NCI-H1436 (cell line): ENCODE measurements at regions not wholly inside any gene's neighbourhood (a gene's known extent, or its start where the extent isn't known, plus 50 kb on each side); places are given as distances from the start of the nearest gene placed in this dataset.

Source experiments
- DNase-seq: peaks from one replicate; lab custom pipeline; 2025; lab: John Stamatoyannopoulos, UW

- no peak for DNase-seq
Observed at GRCh38 chr5:67371924-67372323, 175.3 kb upstream of the CD180 start.

DNA sequence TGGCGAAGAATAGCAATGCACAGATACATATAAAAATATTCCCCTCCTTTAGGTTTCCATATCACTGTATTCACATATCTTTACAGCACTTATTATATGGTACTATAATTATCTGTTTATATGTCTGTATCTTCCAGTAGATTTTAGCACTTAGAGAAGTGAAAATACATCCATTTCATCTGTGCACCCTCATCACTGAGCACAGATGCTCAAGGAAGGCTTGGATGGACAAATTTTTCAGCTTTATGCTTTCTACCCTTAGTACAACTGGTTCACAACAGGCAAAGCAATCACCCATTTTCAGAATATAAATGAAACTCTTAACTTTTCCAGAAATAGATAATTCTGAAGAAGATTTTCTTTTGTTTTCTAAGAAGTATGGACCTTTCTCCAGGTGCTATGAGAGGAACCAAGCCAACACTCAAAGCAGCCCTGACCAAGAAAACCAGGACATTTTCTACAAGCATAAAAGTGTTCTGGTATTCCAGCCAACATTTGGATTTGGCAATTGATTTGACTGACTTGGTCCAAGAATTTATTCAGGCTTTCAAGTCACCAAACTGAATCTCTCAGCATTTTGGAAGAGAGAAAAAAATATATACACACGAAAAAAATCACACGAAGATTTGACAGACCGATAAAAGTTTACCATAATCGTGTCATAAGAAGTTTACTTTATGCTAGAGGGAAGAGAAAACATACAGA is 170.2 kb upstream of the CD180 start:
- DNase-seq = no peak

- DNase-seq = no peak
Observed at GRCh38 chr5:67366276-67366675, 169.7 kb upstream of the CD180 start.

GRCh38 chr5:67364381-67364970 is 167.9 kb upstream of the CD180 start:
- DNase-seq = no peak

DNA sequence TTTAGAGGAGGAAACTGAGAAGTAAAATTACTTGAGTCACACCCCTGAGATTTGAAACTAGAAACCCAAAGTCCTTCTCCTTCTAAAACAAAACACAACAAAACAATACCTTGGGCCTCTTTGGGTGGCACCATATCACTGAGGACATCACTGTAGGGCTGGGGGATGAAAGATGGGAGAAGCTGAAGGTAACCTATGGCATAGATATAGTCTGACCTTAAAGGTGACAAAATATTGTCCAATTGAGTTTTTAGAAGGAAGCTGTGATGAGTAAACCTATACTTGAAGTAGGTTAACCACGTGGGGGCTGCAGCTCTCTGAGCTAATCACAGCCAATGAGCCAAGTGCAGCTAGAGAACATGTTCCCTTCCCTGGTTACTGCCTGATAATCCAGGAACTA is 167.4 kb upstream of the CD180 start:
- no peak for DNase-seq

DNA sequence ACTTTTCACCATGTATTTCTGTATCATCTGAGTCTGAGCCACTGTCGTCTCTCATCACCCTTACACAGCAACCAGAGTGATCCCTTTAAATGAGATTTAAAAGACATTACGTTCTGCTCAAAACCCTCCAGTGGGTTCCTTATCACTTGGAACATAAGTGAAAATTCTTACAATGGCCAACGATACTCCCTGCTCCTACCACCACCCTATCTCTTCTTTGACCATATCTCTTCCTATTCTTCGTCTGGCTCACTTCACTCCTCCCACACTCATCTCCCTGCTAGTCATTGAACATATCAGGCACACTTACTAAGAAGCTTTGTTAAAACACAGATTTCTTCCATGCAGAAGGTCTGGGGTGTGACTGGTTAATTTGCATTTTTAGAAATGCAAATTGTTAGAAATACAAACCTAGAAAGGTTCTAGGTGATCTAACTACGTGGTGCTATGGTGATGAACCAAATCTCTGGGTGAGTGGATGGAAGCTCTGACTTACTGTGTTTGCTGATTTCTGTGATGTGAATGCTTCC is 166.6 kb upstream of the CD180 start:
- no peak for DNase-seq

DNA sequence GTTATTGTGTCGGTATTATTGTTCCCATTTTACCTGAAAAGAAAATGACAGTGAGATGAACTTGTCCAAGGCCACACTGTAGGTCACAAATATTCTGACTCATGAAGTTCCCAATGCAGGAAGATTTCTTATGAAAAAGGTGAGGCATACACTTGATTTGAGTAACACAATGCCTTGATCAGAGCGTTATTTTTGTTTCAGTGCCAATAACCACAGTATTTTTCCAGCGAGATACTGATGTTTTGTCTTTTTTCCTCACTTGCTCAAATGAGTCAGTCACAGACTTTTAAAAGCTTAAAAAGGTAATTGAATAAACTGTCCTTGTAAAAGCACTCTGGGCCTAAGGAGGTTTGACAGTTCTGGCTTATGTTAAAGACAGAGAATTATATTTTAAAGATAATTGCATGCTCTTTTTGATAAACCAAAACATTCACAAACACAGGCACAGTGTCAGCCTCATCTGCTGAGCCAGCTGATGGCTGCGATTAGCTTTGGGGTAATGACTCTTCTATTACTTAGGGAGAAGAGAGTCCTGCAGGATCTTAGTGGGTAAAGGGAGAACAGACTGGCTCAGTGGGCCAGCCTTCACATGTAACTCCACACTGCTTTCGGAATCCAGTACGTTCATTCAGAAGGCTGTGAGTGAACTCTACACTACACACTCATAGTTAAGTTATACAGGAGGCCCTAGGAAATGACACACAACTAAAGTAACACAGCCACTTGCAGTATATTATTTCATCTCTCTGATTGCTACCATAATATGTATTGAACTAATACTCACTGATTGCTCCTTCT is 165.5 kb upstream of the CD180 start:
- DNase-seq = no peak

DNA sequence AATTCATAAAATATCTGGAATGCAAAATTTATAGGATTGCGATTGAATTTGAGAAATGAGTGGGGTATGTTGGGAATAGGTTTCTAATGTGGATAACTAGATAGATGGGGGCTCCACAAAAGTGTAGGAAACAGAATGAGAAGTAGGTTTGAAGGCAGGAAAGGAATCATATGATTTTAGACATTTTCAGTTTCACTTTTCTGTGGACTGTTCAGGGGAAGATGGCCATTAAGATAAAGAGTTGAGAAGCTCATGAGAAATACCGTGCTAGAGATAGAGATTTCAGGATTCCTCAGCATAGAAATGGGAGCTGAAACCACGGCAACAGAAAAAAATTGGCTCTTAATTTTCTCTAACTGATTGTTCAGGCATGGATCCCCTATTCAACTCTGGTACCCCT is 163.4 kb upstream of the CD180 start:
- no peak for DNase-seq

DNA sequence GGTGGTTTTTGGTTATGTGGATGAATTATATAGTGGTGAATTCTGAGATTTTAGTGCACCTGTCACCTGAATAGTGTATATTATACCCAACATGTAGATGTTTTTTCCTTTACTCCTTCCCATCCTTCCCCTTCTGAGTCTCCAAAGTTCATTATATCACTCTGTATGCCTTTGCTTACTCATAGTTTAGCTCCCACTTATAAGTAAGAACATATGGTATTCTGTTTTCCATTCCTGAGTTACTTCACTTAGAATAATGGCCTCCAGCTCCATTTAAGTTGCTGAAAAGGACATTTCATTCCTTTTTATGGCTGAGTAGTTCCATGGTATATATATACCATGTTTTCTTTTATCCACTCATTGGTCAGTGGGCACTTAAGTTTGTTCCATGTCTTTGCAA is 161.6 kb upstream of the CD180 start:
- DNase-seq = no peak

- peak; percentile 43 for DNase-seq
Observed at GRCh38 chr5:67355120-67355713, 158.6 kb upstream of the CD180 start.

- peak; percentile 78 for DNase-seq
Observed at GRCh38 chr5:67353500-67354450, 157.2 kb upstream of the CD180 start.

GRCh38 chr5:67350618-67351201 is 154.1 kb upstream of the CD180 start:
- DNase-seq = peak; percentile 69

DNA sequence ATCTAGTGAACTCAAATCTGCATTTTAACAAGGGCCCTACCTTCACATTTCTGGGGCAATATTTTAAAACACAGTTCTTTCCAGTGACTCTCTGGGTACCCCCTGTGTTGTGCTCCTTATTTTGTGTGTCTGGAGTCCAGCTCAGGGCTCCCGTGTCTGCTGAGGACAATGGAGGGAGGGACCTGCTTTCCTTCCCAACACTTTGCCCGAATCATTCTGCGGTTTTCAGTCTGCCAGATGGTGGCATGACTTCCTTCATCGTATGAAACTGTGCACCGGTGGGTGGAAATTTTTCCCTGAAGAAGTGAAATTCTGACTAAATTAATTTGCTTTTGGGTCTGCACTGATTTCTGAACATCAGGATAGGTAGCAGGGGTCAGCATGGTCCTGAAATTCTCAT is 153.6 kb upstream of the CD180 start:
- peak; percentile 51 for DNase-seq

DNA sequence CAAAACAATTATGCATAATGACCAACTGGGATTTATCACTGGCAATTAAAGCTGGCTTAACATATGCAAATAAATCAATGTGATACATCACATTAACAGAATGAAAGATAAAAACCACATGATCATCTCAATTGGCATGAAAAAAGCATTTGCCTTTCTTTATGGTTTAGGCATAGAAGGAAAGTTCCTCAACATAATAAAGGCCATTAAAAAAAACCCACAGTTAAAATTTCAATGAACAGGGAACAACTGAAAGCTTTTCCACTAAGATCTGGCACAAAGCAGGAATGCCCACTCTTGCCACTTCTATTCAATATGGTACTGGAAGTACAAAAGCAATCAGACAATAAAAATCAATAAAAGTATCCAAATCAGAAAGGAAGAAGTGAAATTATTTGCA is 151.2 kb upstream of the CD180 start:
- no peak for DNase-seq

DNA sequence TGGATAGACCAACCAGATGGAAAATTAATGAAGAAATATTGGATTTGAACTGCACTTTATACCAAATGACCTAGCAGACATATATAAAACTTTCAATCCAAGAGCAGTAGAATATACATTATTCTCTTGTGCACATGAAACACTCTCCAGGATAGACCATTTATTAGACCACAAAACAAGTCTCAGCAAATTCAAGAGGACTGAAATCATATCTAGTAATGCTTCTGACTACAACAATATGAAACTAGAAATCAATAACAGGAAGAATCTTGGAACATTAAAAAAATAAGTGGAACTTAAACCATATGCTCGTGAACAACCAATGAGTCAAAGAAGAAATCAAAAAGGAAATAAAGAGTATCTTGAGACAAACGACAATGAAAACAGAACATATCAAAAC is 150.0 kb upstream of the CD180 start:
- DNase-seq = no peak

DNA sequence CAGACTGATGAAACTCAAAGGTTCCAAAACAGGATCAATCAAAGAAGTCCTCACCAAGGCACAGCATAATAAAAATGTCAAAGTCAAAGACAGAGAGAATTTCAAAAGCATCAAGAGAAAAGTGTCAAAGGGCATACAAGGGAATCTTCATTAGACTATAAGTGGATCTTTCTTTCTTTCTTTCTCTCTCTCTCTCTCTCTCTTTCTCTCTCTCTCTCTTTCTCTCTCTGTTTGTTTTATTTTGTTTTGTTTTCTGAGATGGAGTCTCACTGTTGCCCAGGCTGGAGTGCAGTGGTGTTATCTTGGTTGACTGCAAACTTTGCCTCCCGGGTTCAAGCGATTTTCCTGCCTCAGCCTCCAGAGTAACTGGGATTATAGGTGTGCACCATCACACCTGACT is 148.3 kb upstream of the CD180 start:
- DNase-seq = no peak

DNA sequence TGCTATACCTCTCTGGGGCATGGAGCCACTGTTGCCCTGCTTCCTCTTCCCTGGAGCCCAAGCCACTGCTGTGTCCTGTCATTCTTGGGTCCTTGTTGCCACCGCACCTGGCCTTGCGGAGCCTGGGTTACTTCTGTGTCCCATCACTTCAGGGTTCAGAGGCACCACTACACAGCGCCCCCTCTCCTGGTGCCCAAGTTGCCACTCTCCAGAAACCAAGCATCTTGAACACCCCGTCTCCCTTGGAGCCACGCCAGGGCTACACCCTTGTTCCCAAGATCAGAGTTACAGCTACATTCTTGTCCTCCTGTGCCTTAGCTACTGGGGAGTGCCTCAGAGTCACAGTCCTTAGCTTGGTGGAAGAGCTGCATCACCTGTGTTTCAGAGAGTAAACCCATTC is 147.2 kb upstream of the CD180 start:
- DNase-seq = no peak

DNA sequence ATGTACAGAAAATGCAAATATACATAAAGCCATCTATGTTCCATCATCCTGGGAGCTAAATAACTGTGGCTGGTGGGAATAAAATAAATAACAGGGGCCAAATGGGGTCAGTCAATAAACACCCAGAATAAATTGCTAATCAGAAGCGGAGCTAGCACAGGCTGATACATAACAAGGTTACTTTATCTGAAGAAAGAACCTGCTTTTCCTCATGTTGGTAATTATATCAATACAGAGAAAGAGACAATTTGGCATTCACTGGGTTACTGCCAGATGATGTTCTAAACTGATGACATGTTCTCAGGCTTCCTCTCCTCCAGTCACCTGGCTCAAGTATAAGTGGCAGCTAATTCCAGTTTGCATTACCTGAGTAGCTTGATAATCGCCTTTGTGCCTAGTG is 144.9 kb upstream of the CD180 start:
- no peak for DNase-seq

- no peak for DNase-seq
Observed at GRCh38 chr5:67339219-67339767, 142.7 kb upstream of the CD180 start.

DNA sequence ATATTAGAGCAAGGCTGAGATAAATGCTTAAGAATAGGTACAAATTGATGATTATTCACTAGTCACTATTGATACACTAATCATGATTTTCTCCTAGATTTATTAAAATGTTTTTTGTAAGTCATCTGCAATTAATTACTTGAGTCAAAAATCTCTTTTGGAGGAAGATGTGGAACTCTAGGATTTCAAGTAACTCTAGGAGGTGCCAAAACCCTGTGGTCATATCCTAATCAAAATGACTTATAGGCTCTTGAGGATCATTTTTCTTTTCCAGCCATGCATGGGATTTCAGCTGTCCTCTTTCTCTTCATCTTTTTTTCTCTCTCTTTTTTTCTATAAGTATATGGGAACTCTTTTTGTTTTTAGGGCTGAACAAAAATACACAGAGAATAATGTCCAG is 141.8 kb upstream of the CD180 start:
- DNase-seq = no peak

DNA sequence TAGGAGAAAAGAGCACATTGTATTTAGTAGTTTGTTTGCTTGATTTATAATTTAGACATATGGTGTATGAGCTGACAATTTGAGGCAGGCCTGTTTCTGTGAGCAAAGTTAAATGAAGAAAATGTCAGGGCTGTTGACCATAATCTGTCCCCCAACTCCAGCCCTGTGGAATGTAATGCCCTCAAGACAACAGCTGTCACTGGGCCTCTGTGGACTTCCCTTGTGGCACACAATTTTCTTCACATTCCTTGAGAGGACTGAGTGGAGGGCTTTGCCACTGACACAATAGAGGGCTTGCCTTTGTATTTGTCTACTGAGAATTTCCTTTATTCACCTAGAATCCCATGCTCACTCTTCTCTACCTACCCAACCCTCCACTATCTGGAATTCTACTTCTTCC is 141.2 kb upstream of the CD180 start:
- no peak for DNase-seq
